ENCODE measurements at regions not wholly inside any gene's neighbourhood (a gene's known extent, or its start where the extent isn't known, plus 50 kb on each side); places are given as distances from the start of the nearest gene placed in this dataset.

DNA sequence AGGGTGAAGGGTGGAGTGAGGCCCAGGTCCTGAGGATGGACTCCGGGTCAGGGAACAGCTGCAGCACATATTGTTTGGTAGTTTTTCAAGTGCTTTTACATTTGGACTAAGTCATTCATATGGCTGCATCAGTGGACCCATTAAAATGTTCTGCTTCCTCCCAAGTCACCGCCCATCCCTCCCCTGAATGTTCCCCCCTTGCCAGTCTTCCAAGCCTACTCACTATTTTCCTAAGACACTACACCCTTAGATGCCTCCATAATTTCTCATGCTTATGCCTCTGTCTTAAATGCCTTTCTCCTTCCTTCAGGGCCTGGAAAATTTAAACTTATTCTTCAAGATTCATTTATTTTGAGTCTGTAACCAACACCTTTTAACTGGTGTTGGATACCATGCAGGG is 86.6 kb upstream of the NR4A3 start:
- H3K27ac ChIP-seq, result no peak overlapping the region
- intact Hi-C loops (cut with DNase I), result no loop called here
- H3K9me3 ChIP-seq, result no peaks in the 10 kb centered on the region
- whole genome bisulfite sequencing, 2 donors, result 96 to 98% methylated on average over 2 of the region's 2 CpGs
- no peaks in the 10 kb centered on the region for H3K27me3 ChIP-seq
- no peak overlapping the region for H3K4me3 ChIP-seq (replicated peaks in 1 of 3)
- TF ChIP-seq, protein P1, sequence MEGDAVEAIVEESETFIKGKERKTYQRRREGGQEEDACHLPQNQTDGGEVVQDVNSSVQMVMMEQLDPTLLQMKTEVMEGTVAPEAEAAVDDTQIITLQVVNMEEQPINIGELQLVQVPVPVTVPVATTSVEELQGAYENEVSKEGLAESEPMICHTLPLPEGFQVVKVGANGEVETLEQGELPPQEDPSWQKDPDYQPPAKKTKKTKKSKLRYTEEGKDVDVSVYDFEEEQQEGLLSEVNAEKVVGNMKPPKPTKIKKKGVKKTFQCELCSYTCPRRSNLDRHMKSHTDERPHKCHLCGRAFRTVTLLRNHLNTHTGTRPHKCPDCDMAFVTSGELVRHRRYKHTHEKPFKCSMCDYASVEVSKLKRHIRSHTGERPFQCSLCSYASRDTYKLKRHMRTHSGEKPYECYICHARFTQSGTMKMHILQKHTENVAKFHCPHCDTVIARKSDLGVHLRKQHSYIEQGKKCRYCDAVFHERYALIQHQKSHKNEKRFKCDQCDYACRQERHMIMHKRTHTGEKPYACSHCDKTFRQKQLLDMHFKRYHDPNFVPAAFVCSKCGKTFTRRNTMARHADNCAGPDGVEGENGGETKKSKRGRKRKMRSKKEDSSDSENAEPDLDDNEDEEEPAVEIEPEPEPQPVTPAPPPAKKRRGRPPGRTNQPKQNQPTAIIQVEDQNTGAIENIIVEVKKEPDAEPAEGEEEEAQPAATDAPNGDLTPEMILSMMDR (IDR thresholded peaks at IDR 0.05), result no peak
- TF ChIP-seq POLR2A (IDR thresholded peaks at IDR 0.05), result no peak
- no peaks in the 10 kb centered on the region for H3K36me3 ChIP-seq
- no peaks in the 10 kb centered on the region for H3K4me1 ChIP-seq
- DNase-seq, result no peak

DNA sequence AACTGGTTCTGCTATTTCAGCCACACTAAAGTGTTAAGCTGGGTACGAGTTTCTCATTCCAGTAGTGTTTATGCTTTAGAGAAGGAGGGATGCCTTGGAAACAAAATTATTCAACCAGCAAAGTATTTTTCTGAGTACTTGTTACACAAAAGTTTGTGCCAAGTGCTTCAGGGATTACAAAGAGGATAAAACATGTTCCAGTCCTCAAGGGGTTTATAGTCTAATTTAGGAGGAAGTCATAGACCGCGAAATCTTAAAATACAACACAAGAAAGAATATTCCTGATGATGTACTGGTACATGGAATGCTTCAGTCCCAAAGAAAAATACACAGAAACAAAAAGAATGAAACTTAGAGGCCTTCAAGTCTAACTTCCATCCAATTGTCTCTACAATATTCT is 85.4 kb upstream of the NR4A3 start:
- H3K27ac ChIP-seq, result no peak overlapping the region
- H3K9me3 ChIP-seq, result no peaks in the 10 kb centered on the region
- intact Hi-C loops (cut with DNase I), result no loop called here
- DNase-seq, result no peak
- no peaks in the 10 kb centered on the region for H3K36me3 ChIP-seq
- no peaks in the 10 kb centered on the region for H3K4me1 ChIP-seq
- TF ChIP-seq, protein P1 (IDR thresholded peaks at IDR 0.05), result no peak
- no peak for TF ChIP-seq POLR2A (IDR thresholded peaks at IDR 0.05)
- H3K27me3 ChIP-seq, result no peaks in the 10 kb centered on the region
- 59 to 63% methylated on average over 3 of the region's 3 CpGs for WGBS, 2 donors
- H3K4me3 ChIP-seq (replicated peaks in 1 of 3), result no peak overlapping the region

DNA sequence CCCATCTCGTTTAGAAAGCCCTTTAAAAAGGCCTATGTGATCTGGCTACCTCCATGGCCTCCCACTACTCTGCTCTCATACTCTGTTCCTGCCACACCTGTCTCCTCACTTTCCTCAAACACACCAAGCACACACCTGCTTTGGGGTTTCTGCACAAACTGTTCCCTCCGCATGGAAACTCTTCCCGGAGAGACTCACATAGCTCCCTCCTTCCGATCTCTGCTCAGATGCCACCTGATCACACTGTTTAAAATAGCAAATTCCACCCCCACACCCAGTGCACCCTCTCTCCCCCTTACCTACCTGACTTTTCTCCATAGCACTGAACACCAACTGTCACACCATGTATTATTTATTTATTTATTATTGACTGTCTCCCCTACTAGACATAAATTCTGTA is 84.0 kb upstream of the NR4A3 start:
- DNase-seq, result no peak
- H3K36me3 ChIP-seq, result no peaks in the 10 kb centered on the region
- no peaks in the 10 kb centered on the region for H3K4me1 ChIP-seq
- no peak overlapping the region for H3K27ac ChIP-seq
- no peak overlapping the region for H3K4me3 ChIP-seq (replicated peaks in 1 of 3)
- TF ChIP-seq POLR2A (IDR thresholded peaks at IDR 0.05), result no peak
- TF ChIP-seq, protein P1 (IDR thresholded peaks at IDR 0.05), result no peak
- no peaks in the 10 kb centered on the region for H3K27me3 ChIP-seq
- 94 to 98% methylated on average over 4 of the region's 4 CpGs for WGBS, 2 donors
- intact Hi-C loops (cut with DNase I), result no loop called here
- H3K9me3 ChIP-seq, result no peaks in the 10 kb centered on the region

DNA sequence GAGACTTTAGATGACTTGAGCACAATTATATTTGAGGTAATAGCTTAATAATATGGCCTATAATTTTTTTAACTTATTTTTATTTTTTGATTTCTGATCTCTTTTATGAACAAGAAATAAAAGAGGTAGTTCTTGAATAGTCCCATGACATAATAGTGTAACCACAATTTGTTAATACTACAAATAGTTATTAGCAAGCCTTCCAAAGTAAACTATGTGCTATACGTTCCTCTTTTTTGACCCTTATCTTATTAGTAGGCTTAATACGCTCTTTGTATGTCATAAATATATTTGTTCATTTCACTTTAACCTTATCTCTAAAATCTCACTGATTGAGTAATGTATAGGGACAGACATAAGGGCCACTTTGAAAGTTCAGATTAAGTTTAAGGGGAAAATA is 78.7 kb upstream of the NR4A3 start:
- no peaks in the 10 kb centered on the region for H3K9me3 ChIP-seq
- 84 to 89% methylated on average over 2 of the region's 2 CpGs for WGBS, 2 donors
- no peaks in the 10 kb centered on the region for H3K4me1 ChIP-seq
- H3K27ac ChIP-seq, result no peak overlapping the region
- intact Hi-C loops (cut with DNase I), result no loop called here
- no peak for TF ChIP-seq POLR2A (IDR thresholded peaks at IDR 0.05)
- TF ChIP-seq, protein P1 (IDR thresholded peaks at IDR 0.05), result no peak
- H3K36me3 ChIP-seq, result no peaks in the 10 kb centered on the region
- H3K27me3 ChIP-seq, result no peaks in the 10 kb centered on the region
- H3K4me3 ChIP-seq (replicated peaks in 1 of 3), result no peak overlapping the region
- no peak for DNase-seq

DNA sequence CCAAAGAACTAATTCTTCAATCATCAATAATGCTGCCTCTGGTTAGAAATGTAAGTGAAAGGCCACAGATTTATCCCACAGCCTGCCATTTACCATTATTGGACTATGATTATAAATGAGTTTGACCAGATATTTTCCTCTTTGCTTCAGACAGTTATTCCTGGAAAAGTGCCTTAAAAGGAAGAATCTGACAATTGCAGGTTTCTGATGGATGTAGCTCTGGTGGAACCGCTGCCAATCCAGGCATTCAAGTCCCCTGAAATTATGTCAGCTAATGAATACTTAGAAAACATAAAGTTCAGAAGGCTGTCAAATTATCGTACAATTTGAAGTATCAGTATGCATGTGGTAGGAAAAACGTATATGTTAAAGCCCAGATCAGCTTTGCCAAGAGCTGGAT is 78.2 kb upstream of the NR4A3 start:
- 91 to 96% methylated on average over 3 of the region's 3 CpGs for WGBS, 2 donors
- no peaks in the 10 kb centered on the region for H3K9me3 ChIP-seq
- no peaks in the 10 kb centered on the region for H3K36me3 ChIP-seq
- no peaks in the 10 kb centered on the region for H3K27me3 ChIP-seq
- H3K4me3 ChIP-seq (replicated peaks in 1 of 3), result no peak overlapping the region
- no peak for DNase-seq
- H3K4me1 ChIP-seq, result no peaks in the 10 kb centered on the region
- TF ChIP-seq POLR2A (IDR thresholded peaks at IDR 0.05), result no peak
- TF ChIP-seq, protein P1 (IDR thresholded peaks at IDR 0.05), result no peak
- no peak overlapping the region for H3K27ac ChIP-seq
- intact Hi-C loops (cut with DNase I), result no loop called here

All from thyroid gland (tissue), 4 donors.